ENCODE measurements at regions not wholly inside any gene's neighbourhood (a gene's known extent, or its start where the extent isn't known, plus 50 kb on each side); places are given as distances from the start of the nearest gene placed in this dataset.

GRCh38 chr3:22594990-22595389 is 608.1 kb upstream of the UBE2E2 start:
- TF ChIP-seq TAF1 (IDR thresholded peaks at IDR 0.05; ENCODE audit: borderline replicate concordance, insufficient read depth, low read length) (no peak), POLR2AphosphoS5 (IDR thresholded peaks at IDR 0.05; ENCODE audit: low read depth, low read length) (no peak), REST (IDR thresholded peaks at IDR 0.05; ENCODE audit: insufficient read depth in 1 of 2, low read depth in 2 of 2, low read length in 2 of 2) (no peak), FOXP2 (optimal IDR thresholded peaks at IDR 0.05; ENCODE audit: borderline replicate concordance, extremely low read depth, extremely low read length, insufficient read depth) (no peak), SIN3A (IDR thresholded peaks at IDR 0.05; ENCODE audit: borderline replicate concordance, insufficient read depth, low read length) (no peak)

DNA sequence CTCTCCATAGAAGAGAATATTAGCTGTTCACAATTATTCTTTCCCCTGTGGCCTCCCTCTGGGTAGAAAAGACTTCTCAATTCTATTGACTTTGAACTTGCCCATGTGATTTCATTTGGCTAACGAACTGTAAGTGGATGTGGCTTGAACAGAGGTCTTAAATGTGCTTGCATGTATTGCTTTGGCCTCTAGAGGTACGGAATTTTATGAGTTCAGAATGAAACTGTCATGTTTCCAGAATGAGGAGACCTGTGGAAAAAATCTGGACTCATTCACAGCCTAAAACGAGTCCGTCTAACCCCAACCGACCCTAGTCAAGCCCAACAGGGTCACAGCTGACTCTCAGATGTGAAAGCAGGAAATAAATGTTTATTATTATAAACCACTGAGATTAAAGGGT is 596.7 kb upstream of the UBE2E2 start:
- no peak for TF ChIP-seq SIN3A (IDR thresholded peaks at IDR 0.05; ENCODE audit: borderline replicate concordance, insufficient read depth, low read length)
- no peak for TF ChIP-seq TAF1 (IDR thresholded peaks at IDR 0.05; ENCODE audit: borderline replicate concordance, insufficient read depth, low read length)
- no peak for TF ChIP-seq REST (IDR thresholded peaks at IDR 0.05; ENCODE audit: insufficient read depth in 1 of 2, low read depth in 2 of 2, low read length in 2 of 2)
- no peak for TF ChIP-seq FOXP2 (optimal IDR thresholded peaks at IDR 0.05; ENCODE audit: borderline replicate concordance, extremely low read depth, extremely low read length, insufficient read depth)
- no peak for TF ChIP-seq POLR2AphosphoS5 (IDR thresholded peaks at IDR 0.05; ENCODE audit: low read depth, low read length)

DNA sequence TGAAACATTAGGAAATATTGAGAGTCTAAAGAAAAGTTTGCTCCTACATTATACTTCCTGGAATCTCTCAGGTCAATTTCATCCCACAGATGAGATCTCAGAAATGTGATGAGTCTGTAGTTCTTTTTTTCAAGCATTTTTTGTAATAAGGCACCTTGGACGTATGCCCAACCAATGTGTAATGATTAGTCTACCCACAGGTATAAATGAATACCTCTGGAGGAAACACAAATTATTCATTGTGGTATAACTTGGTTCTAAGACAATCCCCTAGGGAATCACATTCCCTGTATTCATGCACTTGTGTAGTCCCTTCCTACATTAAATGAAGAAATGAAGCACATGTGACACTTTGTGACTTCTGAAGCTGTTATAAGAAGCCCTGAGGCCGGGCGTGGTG is 596.2 kb upstream of the UBE2E2 start:
- TF ChIP-seq REST (IDR thresholded peaks at IDR 0.05; ENCODE audit: insufficient read depth in 1 of 2, low read depth in 2 of 2, low read length in 2 of 2) (no peak), TAF1 (IDR thresholded peaks at IDR 0.05; ENCODE audit: borderline replicate concordance, insufficient read depth, low read length) (no peak), SIN3A (IDR thresholded peaks at IDR 0.05; ENCODE audit: borderline replicate concordance, insufficient read depth, low read length) (no peak), FOXP2 (optimal IDR thresholded peaks at IDR 0.05; ENCODE audit: borderline replicate concordance, extremely low read depth, extremely low read length, insufficient read depth) (no peak), POLR2AphosphoS5 (IDR thresholded peaks at IDR 0.05; ENCODE audit: low read depth, low read length) (no peak)

GRCh38 chr3:22608093-22608492 is 595.0 kb upstream of the UBE2E2 start:
- TF ChIP-seq FOXP2 (optimal IDR thresholded peaks at IDR 0.05; ENCODE audit: borderline replicate concordance, extremely low read depth, extremely low read length, insufficient read depth), result no peak
- no peak for TF ChIP-seq POLR2AphosphoS5 (IDR thresholded peaks at IDR 0.05; ENCODE audit: low read depth, low read length)
- no peak for TF ChIP-seq REST (IDR thresholded peaks at IDR 0.05; ENCODE audit: insufficient read depth in 1 of 2, low read depth in 2 of 2, low read length in 2 of 2)
- no peak for TF ChIP-seq TAF1 (IDR thresholded peaks at IDR 0.05; ENCODE audit: borderline replicate concordance, insufficient read depth, low read length)
- TF ChIP-seq SIN3A (IDR thresholded peaks at IDR 0.05; ENCODE audit: borderline replicate concordance, insufficient read depth, low read length), result no peak

DNA sequence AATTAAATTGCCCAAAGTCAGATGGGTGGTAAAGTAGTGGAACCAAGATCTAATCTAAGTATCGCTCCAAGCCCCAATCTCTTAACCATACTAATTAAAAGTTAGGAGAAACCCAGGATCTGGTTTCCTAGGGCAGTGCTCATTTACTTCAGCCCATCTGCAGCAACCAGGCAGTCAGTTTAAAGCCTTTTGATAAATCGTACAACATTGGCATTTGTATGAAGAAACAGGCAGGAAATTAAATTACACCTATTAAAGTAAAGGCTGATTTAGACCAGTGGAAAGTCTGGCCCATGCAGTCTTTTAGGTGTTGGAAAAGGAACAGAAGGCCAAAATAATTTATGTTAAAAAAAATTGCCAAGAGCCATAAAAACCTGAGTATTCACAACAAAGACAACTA is 594.4 kb upstream of the UBE2E2 start:
- TF ChIP-seq FOXP2 (optimal IDR thresholded peaks at IDR 0.05; ENCODE audit: borderline replicate concordance, extremely low read depth, extremely low read length, insufficient read depth), result no peak
- no peak for TF ChIP-seq TAF1 (IDR thresholded peaks at IDR 0.05; ENCODE audit: borderline replicate concordance, insufficient read depth, low read length)
- TF ChIP-seq POLR2AphosphoS5 (IDR thresholded peaks at IDR 0.05; ENCODE audit: low read depth, low read length), result no peak
- TF ChIP-seq SIN3A (IDR thresholded peaks at IDR 0.05; ENCODE audit: borderline replicate concordance, insufficient read depth, low read length), result no peak
- TF ChIP-seq REST (IDR thresholded peaks at IDR 0.05; ENCODE audit: insufficient read depth in 1 of 2, low read depth in 2 of 2, low read length in 2 of 2), result no peak
